Neural progenitor cell (in vitro differentiated cells): ENCODE measurements at regions not wholly inside any gene's neighbourhood (a gene's known extent, or its start where the extent isn't known, plus 50 kb on each side); places are given as distances from the start of the nearest gene placed in this dataset.

Experiments
- CTCF ChIP-seq: fragments of 200-600 bp; sonication (generic); IDR thresholded peaks from 2 replicates; pipeline ENCODE4 v1.5.1; 2017; ENCODE audit warnings: antibody characterized with exemption, mild to moderate bottlenecking
- EZH2 ChIP-seq: fragments of 200-600 bp; sonication (generic); IDR thresholded peaks from 2 replicates; pipeline ENCODE4 v1.6.1; 2017; ENCODE audit warnings: antibody characterized with exemption, mild to moderate bottlenecking, moderate library complexity
- EZH2phosphoT487 ChIP-seq: fragments of 200-600 bp; sonication (generic); IDR thresholded peaks from 2 replicates; pipeline ENCODE4 v1.6.1; 2017; ENCODE audit warnings: antibody characterized with exemption

DNA sequence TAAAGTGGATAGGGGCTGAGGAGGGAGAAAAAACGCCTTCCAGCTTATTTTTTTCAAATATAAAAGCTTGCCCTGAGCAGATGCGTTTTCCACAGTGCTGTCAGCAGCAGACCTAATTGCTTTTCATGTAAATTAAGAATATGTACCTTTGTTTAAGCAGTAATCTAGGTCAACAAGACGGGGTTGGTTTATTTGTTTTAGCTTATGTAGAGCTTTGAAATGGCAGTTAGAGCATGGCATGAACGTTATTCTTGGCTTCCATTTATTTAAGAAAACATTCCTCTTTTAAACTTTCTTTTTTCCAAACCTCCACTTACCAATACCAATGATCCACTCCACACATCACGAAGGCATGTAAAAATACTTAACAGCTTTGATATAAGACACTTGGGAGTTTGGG, 220.3 kb upstream of the TENM3 start:
- no peak for TF ChIP-seq EZH2
- TF ChIP-seq CTCF = no peak
- TF ChIP-seq EZH2phosphoT487 = no peak
